NT2/D1 (cell line): ENCODE measurements at regions not wholly inside any gene's neighbourhood (a gene's known extent, or its start where the extent isn't known, plus 50 kb on each side); places are given as distances from the start of the nearest gene placed in this dataset.

Source experiments
- YY1 ChIP-seq: IDR thresholded peaks from 2 replicates; pipeline ENCODE4 v1.6.1; 2011; ENCODE audit not compliant: insufficient read length, insufficient read depth
- ZNF274 ChIP-seq: IDR thresholded peaks from 2 replicates; pipeline ENCODE4 v1.6.1; 2011; ENCODE audit warnings: mild to moderate bottlenecking, low read depth, low read length

- TF ChIP-seq ZNF274: no peak
- no peak for TF ChIP-seq YY1
These were observed 413.4 kb downstream of the KCNJ2 start for GRCh38 chr17:70582777-70583176.
